Upper lobe of left lung (tissue), 4 donors: ENCODE measurements at regions not wholly inside any gene's neighbourhood (a gene's known extent, or its start where the extent isn't known, plus 50 kb on each side); places are given as distances from the start of the nearest gene placed in this dataset.

ENCODE experiments used
- EP300 ChIP-seq, 4 donors: sonication (generic); formaldehyde crosslinking; IDR thresholded peaks; one replicate each; pipeline ENCODE4 v1.5.1; 2017; ENCODE audit warnings: antibody characterized with exemption in 4 of 4, control low read depth in 2 of 4
- POLR2AphosphoS5 ChIP-seq, 2 donors: sonication (generic); formaldehyde crosslinking; IDR thresholded peaks; one replicate each; pipeline ENCODE4 v1.5.1; 2017; ENCODE audit warnings: antibody characterized with exemption in 2 of 2
- TF ChIP-seq, protein P1 (sequence below), 6 experiments: fragments of 450-650 bp in 4 of 6; fragments of 200-600 bp in 2 of 6; sonication (generic) in 2 of 6; IDR thresholded peaks; one replicate each; pipeline ENCODE4 v1.5.1; 2016 to 2019; ENCODE audit warnings: antibody characterized with exemption in 6 of 6

- TF ChIP-seq, protein P1, sequence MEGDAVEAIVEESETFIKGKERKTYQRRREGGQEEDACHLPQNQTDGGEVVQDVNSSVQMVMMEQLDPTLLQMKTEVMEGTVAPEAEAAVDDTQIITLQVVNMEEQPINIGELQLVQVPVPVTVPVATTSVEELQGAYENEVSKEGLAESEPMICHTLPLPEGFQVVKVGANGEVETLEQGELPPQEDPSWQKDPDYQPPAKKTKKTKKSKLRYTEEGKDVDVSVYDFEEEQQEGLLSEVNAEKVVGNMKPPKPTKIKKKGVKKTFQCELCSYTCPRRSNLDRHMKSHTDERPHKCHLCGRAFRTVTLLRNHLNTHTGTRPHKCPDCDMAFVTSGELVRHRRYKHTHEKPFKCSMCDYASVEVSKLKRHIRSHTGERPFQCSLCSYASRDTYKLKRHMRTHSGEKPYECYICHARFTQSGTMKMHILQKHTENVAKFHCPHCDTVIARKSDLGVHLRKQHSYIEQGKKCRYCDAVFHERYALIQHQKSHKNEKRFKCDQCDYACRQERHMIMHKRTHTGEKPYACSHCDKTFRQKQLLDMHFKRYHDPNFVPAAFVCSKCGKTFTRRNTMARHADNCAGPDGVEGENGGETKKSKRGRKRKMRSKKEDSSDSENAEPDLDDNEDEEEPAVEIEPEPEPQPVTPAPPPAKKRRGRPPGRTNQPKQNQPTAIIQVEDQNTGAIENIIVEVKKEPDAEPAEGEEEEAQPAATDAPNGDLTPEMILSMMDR (IDR thresholded peaks at IDR 0.05): no peak
- no peak for TF ChIP-seq EP300 (IDR thresholded peaks at IDR 0.05)
- TF ChIP-seq POLR2AphosphoS5 (IDR thresholded peaks at IDR 0.05): no peak
These were observed 341.6 kb downstream of the CRPPA start for GRCh38 chr7:16079723-16080122.
